ENCODE measurements at regions not wholly inside any gene's neighbourhood (a gene's known extent, or its start where the extent isn't known, plus 50 kb on each side); places are given as distances from the start of the nearest gene placed in this dataset.
"Not testable (repeated sequence)": the region's sequence is repeated elsewhere in the genome, so short reads cannot be mapped to it uniquely, and the experiment has no call there.

DNA sequence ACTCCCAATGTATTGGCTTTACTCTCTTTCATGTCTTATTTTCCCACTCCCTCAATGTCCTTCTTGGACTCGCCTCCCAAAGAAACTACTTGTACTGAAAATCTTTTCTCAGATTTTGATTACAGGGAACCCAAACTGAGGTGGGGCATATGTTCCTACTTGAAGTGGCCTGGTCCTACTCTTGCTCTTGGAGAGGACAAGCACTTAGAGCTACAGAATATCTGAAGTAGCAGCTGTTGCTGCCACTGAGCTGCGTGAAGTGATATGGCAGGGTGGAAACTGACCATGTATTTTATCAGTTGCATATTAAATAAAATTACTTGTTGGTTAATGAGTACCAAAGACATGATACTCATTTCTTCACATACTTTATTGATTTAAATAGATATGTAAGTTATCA, 129.5 kb downstream of the TSEN15 start:
- H3K27ac ChIP-seq = no peak overlapping the region
- TF ChIP-seq POLR2AphosphoS5 (IDR thresholded peaks at IDR 0.05) = no peak
- TF ChIP-seq, protein P1, sequence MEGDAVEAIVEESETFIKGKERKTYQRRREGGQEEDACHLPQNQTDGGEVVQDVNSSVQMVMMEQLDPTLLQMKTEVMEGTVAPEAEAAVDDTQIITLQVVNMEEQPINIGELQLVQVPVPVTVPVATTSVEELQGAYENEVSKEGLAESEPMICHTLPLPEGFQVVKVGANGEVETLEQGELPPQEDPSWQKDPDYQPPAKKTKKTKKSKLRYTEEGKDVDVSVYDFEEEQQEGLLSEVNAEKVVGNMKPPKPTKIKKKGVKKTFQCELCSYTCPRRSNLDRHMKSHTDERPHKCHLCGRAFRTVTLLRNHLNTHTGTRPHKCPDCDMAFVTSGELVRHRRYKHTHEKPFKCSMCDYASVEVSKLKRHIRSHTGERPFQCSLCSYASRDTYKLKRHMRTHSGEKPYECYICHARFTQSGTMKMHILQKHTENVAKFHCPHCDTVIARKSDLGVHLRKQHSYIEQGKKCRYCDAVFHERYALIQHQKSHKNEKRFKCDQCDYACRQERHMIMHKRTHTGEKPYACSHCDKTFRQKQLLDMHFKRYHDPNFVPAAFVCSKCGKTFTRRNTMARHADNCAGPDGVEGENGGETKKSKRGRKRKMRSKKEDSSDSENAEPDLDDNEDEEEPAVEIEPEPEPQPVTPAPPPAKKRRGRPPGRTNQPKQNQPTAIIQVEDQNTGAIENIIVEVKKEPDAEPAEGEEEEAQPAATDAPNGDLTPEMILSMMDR (IDR thresholded peaks at IDR 0.05 in 8 of 11, conservative IDR thresholded peaks at IDR 0.05 in 3 of 11) = no peak
- TF ChIP-seq POLR2A (IDR thresholded peaks at IDR 0.05) = no peak
- WGBS, 5 donors = 93 to 99% (median 96%) methylated on average over 2 of the region's 2 CpGs
- H3K4me1 ChIP-seq = no peaks in the 10 kb centered on the region
- DNase-seq = no peak
- no peaks in the 10 kb centered on the region for H3K9me3 ChIP-seq
- intact Hi-C loops (cut with DNase I; ENCODE audit: low total_unique reads) = no loop called here
- no peaks in the 10 kb centered on the region for H3K27me3 ChIP-seq (replicated peaks in 1 of 7)
- no peaks in the 10 kb centered on the region for H3K36me3 ChIP-seq
- no peak overlapping the region for H3K4me3 ChIP-seq

DNA sequence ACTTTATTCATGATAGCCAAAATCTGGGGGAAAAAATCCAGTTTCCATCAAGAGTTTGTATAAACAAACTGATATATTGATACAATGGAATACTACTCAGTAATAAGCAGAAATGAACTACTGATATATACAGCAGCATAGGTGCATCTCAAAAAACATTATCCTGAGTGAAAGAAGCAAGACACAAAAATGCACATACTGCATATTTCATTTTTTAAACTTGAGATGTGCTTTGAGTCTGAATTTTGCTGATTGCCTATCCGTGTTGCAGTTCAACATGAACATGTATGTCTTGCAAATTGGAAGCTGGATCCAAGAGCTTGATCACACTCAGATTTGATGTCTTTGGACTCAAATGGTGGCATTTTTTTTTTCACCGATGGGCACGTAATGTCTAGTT, 132.4 kb downstream of the TSEN15 start:
- H3K27ac ChIP-seq = no peak overlapping the region
- H3K4me1 ChIP-seq = no peaks in the 10 kb centered on the region
- intact Hi-C loops (cut with DNase I; ENCODE audit: low total_unique reads) = no loop called here
- no peak overlapping the region for H3K4me3 ChIP-seq
- 95 to 98% (median 96%) methylated on average over 3 of the region's 3 CpGs for WGBS, 5 donors
- H3K27me3 ChIP-seq (replicated peaks in 1 of 7) = no peaks in the 10 kb centered on the region
- no peak for DNase-seq
- H3K36me3 ChIP-seq = no peaks in the 10 kb centered on the region
- no peaks in the 10 kb centered on the region for H3K9me3 ChIP-seq
- TF ChIP-seq POLR2AphosphoS5 (IDR thresholded peaks at IDR 0.05) = no peak
- TF ChIP-seq POLR2A (IDR thresholded peaks at IDR 0.05) = no peak
- TF ChIP-seq, protein P1 (IDR thresholded peaks at IDR 0.05 in 8 of 11, conservative IDR thresholded peaks at IDR 0.05 in 3 of 11) = no peak

DNA sequence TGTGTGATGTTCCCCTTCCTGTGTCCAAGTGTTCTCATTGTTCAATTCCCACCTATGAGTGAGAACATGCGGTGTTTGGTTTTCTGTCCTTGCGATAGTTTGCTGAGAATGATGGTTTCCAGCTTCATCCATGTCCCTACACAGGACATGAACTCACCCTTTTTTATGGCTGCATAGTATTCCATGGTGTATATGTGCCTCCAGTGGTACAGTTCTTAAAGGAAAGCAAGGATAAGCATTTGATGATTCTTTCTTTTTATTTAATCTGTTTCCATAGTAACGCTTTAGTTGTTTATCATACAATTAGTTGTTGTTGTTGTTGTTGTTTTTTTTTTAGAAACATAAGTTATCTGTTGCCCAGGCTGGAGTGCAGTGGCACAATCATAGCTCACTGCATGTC, 133.1 kb downstream of the TSEN15 start:
- DNase-seq; intact Hi-C loops (cut with DNase I; ENCODE audit: low total_unique reads); H3K9me3 ChIP-seq; H3K4me1 ChIP-seq; H3K4me3 ChIP-seq; H3K27ac ChIP-seq; H3K36me3 ChIP-seq; H3K27me3 ChIP-seq (replicated peaks in 1 of 7): not testable (repeated sequence)
- 97 to 100% (median 99%) methylated on average over 3 of the region's 3 CpGs for WGBS, 5 donors

DNA sequence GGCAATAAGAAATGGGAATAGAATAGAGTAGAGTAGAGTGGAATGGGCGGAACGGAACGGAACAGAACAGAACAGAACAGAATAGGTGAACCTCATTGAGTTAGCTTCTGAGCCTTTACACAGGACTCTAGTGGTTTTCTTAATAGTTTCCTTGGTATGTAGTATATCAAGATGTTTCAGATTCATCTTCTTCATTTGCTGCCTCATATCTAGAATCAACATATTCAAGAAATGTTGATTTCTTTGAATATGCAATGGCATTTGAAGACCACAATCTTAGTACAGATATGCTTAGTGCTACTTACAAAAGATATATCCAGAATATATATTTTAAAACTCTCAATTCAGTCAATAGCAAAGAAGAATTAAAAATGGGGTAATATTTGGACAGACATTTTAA, 133.8 kb downstream of the TSEN15 start:
- 87 to 98% (median 97%) methylated on average over 3 of the region's 3 CpGs for WGBS, 5 donors
- peaks cover 0 to 3% (median 0%) of the 10 kb centered on the region in 6 donors for H3K4me1 ChIP-seq

More for the DNA sequence above, 133.8 kb downstream of the TSEN15 start:
- Histone ChIP-seq H3K27me3 (replicated peaks in 1 of 7) (peaks cover 0 to 4% (median 0%) of the 10 kb centered on the region in 7 donors), H3K36me3 (no peaks in the 10 kb centered on the region), H3K27ac (no peak overlapping the region), H3K9me3 (no peaks in the 10 kb centered on the region), H3K4me3 (no peak overlapping the region)
- no peak for DNase-seq
- intact Hi-C loops (cut with DNase I; ENCODE audit: low total_unique reads) = no loop called here
- TF ChIP-seq POLR2AphosphoS5 (IDR thresholded peaks at IDR 0.05) (no peak), POLR2A (IDR thresholded peaks at IDR 0.05) (no peak)
- TF ChIP-seq, protein P1 (IDR thresholded peaks at IDR 0.05 in 8 of 11, conservative IDR thresholded peaks at IDR 0.05 in 3 of 11) = no peak

All from spleen (tissue), 11 donors.